IPS-18a (cell line): ENCODE measurements at regions not wholly inside any gene's neighbourhood (a gene's known extent, or its start where the extent isn't known, plus 50 kb on each side); places are given as distances from the start of the nearest gene placed in this dataset.

Experiments used
- H3K27ac ChIP-seq: one replicate; pipeline ENCODE4 v1.5.1; 2013; ENCODE audit warnings: low read length
- H3K27me3 ChIP-seq: one replicate; pipeline ENCODE4 v1.6.1; 2013; ENCODE audit warnings: mild to moderate bottlenecking, low read length; ENCODE audit not compliant: control insufficient read depth, insufficient read depth
- H3K36me3 ChIP-seq: one replicate; pipeline ENCODE4 v1.6.1; 2013; ENCODE audit warnings: low read depth, low read length; ENCODE audit not compliant: control insufficient read depth
- H3K4me1 ChIP-seq: one replicate; pipeline ENCODE4 v1.6.1; 2013; ENCODE audit warnings: low read depth, low read length; ENCODE audit not compliant: control insufficient read depth
- H3K4me3 ChIP-seq: one replicate; pipeline ENCODE4 v1.5.1; 2013; ENCODE audit warnings: low read length
- H3K9ac ChIP-seq: one replicate; pipeline ENCODE4 v1.6.1; 2013; ENCODE audit warnings: mild to moderate bottlenecking, low read length, moderate library complexity
- H3K9me3 ChIP-seq: one replicate; pipeline ENCODE4 v1.6.1; 2013; ENCODE audit warnings: low read depth, low read length; ENCODE audit not compliant: control insufficient read depth

DNA sequence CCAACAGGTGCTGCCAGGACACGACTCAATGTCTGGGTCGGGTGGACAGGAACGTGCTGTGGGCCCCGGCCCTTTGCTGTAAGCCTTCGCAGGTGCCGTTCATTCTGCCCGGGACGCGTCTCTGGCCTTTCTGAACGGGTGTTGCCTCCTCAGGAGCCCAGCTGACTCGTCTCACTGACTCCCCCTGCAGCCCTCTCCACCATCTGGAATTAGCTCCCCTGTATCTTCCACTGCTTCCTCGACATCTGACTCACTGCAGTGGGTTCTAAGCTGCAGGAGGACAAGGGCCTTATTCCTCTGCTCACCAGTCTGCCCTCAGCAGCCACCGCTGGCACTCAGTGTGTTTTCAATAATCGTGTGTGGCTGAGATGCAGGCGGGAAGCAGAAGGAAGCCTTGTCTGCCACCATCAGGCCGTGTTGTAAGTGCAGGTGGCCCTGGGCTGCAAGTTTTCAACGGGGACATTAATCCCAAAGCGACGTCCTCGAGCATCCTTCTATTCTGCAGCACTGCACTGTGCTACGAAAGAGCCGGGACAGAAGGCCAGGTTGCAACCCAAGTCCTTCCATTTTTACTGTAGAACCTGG, 256.2 kb downstream of the FOXL1 start:
- Histone ChIP-seq H3K27ac (no peak overlapping the region), H3K9ac (no peak overlapping the region), H3K27me3 (no peaks in the 10 kb centered on the region), H3K4me3 (no peak overlapping the region), H3K9me3 (no peaks in the 10 kb centered on the region), H3K4me1 (no peaks in the 10 kb centered on the region), H3K36me3 (no peaks in the 10 kb centered on the region)

DNA sequence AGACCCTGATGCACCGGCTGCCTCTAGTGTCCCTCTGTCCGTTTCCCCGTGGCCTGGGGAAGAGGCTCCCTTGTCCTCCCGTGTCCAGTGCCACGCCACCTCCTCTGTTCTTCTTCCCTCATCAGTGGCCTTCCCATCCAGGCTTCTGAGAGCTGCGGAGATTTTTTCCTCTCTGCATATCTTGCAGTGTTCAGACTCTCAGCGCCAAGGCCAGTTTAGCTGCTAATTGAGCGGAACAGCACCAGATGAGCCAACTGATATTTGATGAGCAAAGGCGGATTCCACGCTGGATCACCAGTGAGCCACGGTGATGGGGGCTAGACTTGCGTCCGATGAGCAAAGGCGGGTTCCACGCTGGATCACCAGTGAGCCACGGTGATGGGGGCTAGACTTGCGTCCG, 257.6 kb downstream of the FOXL1 start:
- H3K27me3 ChIP-seq: no peaks in the 10 kb centered on the region
- no peak overlapping the region for H3K9ac ChIP-seq
- H3K4me1 ChIP-seq: no peaks in the 10 kb centered on the region
- no peaks in the 10 kb centered on the region for H3K36me3 ChIP-seq
- H3K9me3 ChIP-seq: no peaks in the 10 kb centered on the region
- no peak overlapping the region for H3K4me3 ChIP-seq
- H3K27ac ChIP-seq: no peak overlapping the region

DNA sequence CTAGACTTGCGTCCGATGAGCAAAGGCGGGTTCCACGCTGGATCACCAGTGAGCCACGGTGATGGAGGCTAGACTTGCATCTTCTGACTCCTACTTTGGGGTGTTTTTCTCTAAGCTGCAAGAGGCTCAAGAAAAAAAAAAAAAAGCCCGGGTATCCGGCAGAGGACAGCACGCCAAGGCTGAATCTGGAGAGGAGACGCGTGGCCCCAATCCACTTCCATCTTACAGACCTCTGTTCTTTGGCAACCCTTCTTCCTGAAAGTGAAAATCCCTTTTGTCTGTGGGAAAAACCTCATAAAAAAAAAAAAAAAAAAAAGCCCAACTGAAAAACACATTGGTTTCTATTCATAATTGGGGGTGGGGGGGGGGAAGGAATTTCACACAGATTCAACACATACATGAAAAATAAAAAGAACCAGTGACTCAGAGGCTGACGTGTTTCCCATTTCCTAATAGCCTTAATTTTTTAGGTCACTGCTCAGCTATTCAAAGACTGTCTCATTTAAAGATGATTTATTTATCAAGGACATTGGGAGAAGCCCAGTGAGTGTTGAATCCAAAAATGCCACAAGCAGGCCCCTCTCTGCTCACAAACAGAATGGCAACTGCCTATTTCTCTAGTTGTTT, 258.3 kb downstream of the FOXL1 start:
- H3K9ac ChIP-seq: no peak overlapping the region
- H3K9me3 ChIP-seq: no peaks in the 10 kb centered on the region
- H3K27ac ChIP-seq: no peak overlapping the region
- H3K4me3 ChIP-seq: no peak overlapping the region
- H3K4me1 ChIP-seq: no peaks in the 10 kb centered on the region
- no peaks in the 10 kb centered on the region for H3K27me3 ChIP-seq
- no peaks in the 10 kb centered on the region for H3K36me3 ChIP-seq

DNA sequence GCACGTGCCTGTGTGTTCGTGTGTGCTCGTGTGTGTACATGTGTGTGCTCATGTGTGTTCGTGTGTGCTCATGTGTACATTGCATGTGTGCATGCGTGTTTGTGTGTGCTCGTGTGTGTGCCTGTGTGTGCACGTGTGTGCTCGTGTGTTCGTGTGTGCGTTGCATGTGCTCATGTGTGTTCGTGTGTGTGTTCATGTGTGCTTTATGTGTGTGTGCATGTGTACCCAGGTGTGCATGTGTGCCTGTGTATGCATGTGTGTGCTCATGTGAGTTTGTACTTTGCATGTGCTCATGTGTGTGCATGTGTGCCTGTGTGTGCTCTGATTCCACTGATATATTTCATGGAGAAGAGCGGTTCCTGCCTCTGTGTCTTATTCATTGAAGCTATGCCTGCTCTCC, 265.5 kb downstream of the FOXL1 start:
- no peaks in the 10 kb centered on the region for H3K36me3 ChIP-seq
- H3K4me3 ChIP-seq: no peak overlapping the region

DNA sequence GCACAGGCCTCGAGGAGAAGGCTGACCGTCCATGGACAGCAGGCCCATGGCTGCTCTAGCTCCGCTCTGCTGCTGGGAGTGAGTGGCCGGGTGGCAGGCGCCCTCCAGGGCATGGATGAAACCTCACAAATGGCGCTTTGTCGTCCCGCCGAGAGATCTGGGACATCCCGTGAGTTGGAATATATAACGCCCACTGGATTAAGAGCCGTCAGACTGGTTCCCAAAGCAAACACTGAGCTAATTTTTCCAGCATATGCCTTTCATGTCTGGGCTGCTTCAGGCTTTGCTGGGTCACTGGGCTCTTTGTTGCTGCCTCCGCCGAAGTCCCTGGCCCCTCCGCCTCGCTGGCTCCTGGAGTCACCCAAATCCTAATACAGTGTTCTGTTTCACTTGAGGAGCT, 266.3 kb downstream of the FOXL1 start:
- Histone ChIP-seq H3K9ac (no peak overlapping the region), H3K4me1 (no peaks in the 10 kb centered on the region), H3K4me3 (no peak overlapping the region), H3K9me3 (no peaks in the 10 kb centered on the region), H3K27me3 (no peaks in the 10 kb centered on the region), H3K27ac (no peak overlapping the region), H3K36me3 (no peaks in the 10 kb centered on the region)

More for the DNA sequence above, 265.5 kb downstream of the FOXL1 start:
- Histone ChIP-seq H3K9ac (no peak overlapping the region), H3K9me3 (no peaks in the 10 kb centered on the region), H3K4me1 (no peaks in the 10 kb centered on the region), H3K27me3 (no peaks in the 10 kb centered on the region), H3K27ac (no peak overlapping the region)

DNA sequence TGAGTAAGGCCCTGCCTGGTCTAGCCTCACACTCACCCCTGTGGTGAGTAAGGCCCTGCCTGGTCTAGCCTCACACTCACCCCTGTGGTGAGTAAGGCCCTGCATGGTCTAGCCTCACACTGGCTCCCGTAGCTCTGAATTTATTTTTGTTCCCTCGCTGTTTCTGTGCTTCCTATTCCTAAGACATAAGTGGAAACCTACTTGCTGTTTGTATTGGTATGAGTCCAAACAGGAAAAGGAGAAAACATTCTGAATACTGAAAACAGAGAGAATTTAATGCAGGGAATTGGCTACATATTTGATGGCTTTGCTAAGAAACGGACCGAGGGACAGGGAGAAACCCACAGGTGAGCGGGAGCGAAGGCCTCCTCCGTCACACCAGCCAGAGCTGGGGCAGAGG, 267.8 kb downstream of the FOXL1 start:
- H3K9me3 ChIP-seq: no peaks in the 10 kb centered on the region
- no peak overlapping the region for H3K4me3 ChIP-seq
- H3K4me1 ChIP-seq: no peaks in the 10 kb centered on the region
- no peaks in the 10 kb centered on the region for H3K36me3 ChIP-seq
- H3K27me3 ChIP-seq: no peaks in the 10 kb centered on the region
- no peak overlapping the region for H3K27ac ChIP-seq
- H3K9ac ChIP-seq: no peak overlapping the region

DNA sequence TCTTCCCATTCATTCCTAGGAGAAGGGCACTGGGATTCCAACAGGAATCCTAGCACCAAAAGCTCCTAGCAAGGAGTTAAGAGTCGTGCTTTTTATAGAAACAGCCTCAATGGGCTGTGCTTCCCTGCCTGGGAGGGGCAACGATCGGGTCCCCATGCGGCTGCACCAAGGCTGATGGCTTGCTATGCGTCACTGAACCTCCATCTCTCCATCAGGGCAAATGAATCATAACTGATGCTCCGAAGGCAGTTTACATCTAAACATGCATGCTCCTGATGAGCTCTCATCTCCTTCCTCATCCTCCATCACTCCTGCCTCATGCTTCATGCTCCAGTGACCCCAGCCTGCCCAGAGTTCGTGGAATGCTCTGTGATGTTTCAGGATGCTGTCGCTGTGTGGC, 270.5 kb downstream of the FOXL1 start:
- Histone ChIP-seq H3K27ac (no peak overlapping the region), H3K36me3 (no peaks in the 10 kb centered on the region), H3K9me3 (no peaks in the 10 kb centered on the region), H3K4me1 (no peaks in the 10 kb centered on the region), H3K9ac (no peak overlapping the region), H3K27me3 (no peaks in the 10 kb centered on the region), H3K4me3 (no peak overlapping the region)

DNA sequence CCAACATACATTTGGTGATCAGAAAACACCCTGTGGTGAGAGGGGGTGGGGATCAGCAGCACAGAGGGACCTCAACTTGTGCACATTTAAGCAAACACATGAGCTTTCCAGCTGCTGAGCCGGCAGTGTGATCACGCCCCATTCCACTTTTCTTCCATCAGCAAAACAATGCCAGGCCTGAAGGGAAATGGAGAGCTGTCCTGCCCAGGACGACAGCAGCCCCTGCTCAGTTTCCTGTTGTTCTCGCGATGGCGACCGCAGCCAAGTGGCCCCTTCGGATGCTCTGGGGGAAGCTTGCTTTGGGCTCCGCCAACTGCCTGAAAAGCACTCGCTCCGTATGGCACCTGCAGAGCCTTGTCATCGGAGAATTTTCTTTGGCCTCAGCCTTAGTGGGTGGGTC, 272.3 kb downstream of the FOXL1 start:
- Histone ChIP-seq H3K36me3 (no peaks in the 10 kb centered on the region), H3K9me3 (no peaks in the 10 kb centered on the region), H3K27me3 (no peaks in the 10 kb centered on the region), H3K4me1 (no peaks in the 10 kb centered on the region), H3K4me3 (no peak overlapping the region), H3K9ac (no peak overlapping the region), H3K27ac (no peak overlapping the region)

DNA sequence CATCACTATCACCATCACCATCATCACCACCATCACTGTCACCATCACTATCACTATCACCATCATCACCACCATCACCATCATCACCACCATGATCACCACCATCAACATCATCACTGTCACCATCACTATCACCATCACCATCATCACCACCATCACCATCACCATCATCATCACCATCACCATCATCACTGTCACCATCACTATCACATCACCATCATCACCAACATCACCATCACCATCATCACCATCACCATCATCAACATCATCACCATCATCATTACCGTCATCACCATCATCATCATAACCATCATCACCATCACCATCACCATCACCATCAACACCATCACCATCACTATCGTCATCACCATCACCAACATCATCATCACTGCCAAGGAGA, 273.8 kb downstream of the FOXL1 start:
- no peaks in the 10 kb centered on the region for H3K9me3 ChIP-seq
- H3K27me3 ChIP-seq: no peaks in the 10 kb centered on the region
- no peak overlapping the region for H3K27ac ChIP-seq
- no peak overlapping the region for H3K4me3 ChIP-seq
- H3K36me3 ChIP-seq: no peaks in the 10 kb centered on the region
- H3K4me1 ChIP-seq: no peaks in the 10 kb centered on the region
- H3K9ac ChIP-seq: no peak overlapping the region

DNA sequence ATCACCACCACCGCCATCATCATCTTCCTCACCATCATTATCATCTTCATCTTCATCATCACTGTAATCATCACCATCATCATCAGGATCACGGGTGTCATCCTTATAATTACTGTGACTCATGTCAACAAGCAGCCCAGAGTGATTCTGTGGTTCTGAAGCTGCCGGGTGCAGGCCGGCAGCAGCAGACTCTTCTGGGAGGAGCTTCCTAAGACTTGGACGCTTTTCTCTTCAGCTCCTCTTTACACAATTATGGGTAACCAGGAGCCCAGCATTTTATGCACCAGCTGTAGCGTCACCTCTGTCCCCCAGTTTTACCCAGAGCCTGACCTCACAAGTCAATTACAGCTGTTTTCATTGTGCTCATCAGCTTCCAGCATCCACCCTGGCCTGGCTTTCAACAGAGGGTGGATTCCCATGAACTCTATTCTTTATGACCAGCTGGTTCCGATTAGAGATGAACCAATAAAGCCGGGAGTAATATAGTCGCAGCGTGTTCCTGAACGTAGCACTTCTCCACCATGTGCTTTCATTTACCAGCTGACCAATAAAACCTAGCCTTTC, 275.8 kb downstream of the FOXL1 start:
- Histone ChIP-seq H3K9me3 (no peaks in the 10 kb centered on the region), H3K9ac (no peak overlapping the region), H3K4me3 (no peak overlapping the region), H3K27ac (no peak overlapping the region), H3K4me1 (no peaks in the 10 kb centered on the region), H3K27me3 (no peaks in the 10 kb centered on the region), H3K36me3 (no peaks in the 10 kb centered on the region)

DNA sequence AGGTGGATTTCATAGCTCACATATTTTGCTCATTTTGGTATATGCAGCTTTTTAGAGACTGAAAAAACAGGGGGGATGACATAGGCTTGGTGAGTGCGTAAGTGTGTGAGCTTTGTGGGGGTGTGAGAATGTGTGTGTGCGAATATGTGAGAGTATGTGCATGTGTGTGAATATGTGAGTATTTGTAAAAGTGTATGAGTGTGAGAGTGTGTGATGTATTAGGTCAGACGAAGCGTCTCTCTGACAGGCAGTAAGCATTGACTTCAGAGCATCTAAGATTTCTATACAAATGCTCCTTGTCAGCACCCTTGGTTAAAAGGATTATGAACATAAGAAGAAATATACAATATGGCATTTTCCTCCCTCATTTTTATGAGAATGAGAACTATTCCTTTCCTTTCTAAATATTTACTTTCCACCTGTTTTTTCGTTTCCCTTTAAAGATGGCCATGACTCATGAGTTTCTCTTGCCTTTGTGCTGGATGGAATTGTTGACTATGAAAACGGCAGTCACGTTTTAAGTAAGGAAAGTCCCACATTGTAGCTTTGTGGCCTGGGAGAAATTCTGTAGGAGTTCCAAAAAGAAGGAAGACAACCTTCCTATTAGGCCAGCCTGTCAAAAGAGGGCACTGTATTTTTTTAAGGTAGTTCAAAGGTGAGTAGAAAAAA, 276.4 kb downstream of the FOXL1 start:
- H3K27me3 ChIP-seq: no peaks in the 10 kb centered on the region
- H3K9ac ChIP-seq: no peak overlapping the region
- H3K4me1 ChIP-seq: no peaks in the 10 kb centered on the region
- H3K9me3 ChIP-seq: no peaks in the 10 kb centered on the region
- H3K27ac ChIP-seq: no peak overlapping the region
- H3K4me3 ChIP-seq: no peak overlapping the region
- no peaks in the 10 kb centered on the region for H3K36me3 ChIP-seq
